ENCODE measurements at regions not wholly inside any gene's neighbourhood (a gene's known extent, or its start where the extent isn't known, plus 50 kb on each side); places are given as distances from the start of the nearest gene placed in this dataset.

GRCh38 chr3:65148687-65149086, 460.9 kb upstream of the ADAMTS9 start:
- 17% methylated on average over 2 of the region's 2 CpGs for WGBS (ENCODE audit: insufficient coverage, insufficient replicate concordance, low lambda C conversion rate, missing lambda C conversion rate)
- SMC1A ChIA-PET (ENCODE audit: uncharacterized antibody, unreplicated experiment) = no interaction called here
- intact Hi-C loops (cut with micrococcal nuclease; ENCODE audit: unreplicated experiment) = no loop called here

More at GRCh38 chr3:65148687-65149086, 460.9 kb upstream of the ADAMTS9 start:
- no peaks in the 10 kb centered on the region for H3K36me3 ChIP-seq (ENCODE audit: control insufficient read depth in 2 of 2, insufficient read depth in 2 of 2, low read length in 1 of 2)
- H4K20me1 ChIP-seq (ENCODE audit: control insufficient read depth, insufficient read depth) = no peaks in the 10 kb centered on the region
- H3K9me3 ChIP-seq (replicated peaks; ENCODE audit: control insufficient read depth, insufficient read depth, low read length) = no peaks in the 10 kb centered on the region
- in situ Hi-C loops (cut with MboI) = no loop called here
- FAIRE-seq (no peak), ATAC-seq (no peak), DNase-seq (ENCODE audit: low read depth, low spot score) (no peak)
- H3K27ac ChIP-seq (ENCODE audit: control insufficient read depth, insufficient read depth) = no peak overlapping the region
- RAD21 ChIA-PET (ENCODE audit: unreplicated experiment) = no interaction called here
- H3K4me1 ChIP-seq (ENCODE audit: control insufficient read depth, insufficient read depth, low read length) = no peaks in the 10 kb centered on the region
- no peak overlapping the region for H3K9ac ChIP-seq (ENCODE audit: control insufficient read depth, insufficient read depth, low read length)
- POLR2A ChIA-PET = no interaction called here
- CTCF ChIA-PET = no interaction called here
- no peak overlapping the region for H3K4me2 ChIP-seq (ENCODE audit: control insufficient read depth, insufficient read depth)
- no peaks in the 10 kb centered on the region for H3K79me2 ChIP-seq (ENCODE audit: control insufficient read depth, insufficient read depth, low read length)
- no TSS peak for BruUV-seq (replicated peaks)
- no peak overlapping the region for H2AFZ ChIP-seq (ENCODE audit: control insufficient read depth, low read depth, low read length)
- no peaks in the 10 kb centered on the region for H3K27me3 ChIP-seq (replicated peaks in 1 of 2; ENCODE audit: control insufficient read depth in 2 of 2, insufficient read depth in 2 of 2, low read length in 1 of 2)
- no peak overlapping the region for H3K4me3 ChIP-seq
- TF ChIP-seq, protein P1, sequence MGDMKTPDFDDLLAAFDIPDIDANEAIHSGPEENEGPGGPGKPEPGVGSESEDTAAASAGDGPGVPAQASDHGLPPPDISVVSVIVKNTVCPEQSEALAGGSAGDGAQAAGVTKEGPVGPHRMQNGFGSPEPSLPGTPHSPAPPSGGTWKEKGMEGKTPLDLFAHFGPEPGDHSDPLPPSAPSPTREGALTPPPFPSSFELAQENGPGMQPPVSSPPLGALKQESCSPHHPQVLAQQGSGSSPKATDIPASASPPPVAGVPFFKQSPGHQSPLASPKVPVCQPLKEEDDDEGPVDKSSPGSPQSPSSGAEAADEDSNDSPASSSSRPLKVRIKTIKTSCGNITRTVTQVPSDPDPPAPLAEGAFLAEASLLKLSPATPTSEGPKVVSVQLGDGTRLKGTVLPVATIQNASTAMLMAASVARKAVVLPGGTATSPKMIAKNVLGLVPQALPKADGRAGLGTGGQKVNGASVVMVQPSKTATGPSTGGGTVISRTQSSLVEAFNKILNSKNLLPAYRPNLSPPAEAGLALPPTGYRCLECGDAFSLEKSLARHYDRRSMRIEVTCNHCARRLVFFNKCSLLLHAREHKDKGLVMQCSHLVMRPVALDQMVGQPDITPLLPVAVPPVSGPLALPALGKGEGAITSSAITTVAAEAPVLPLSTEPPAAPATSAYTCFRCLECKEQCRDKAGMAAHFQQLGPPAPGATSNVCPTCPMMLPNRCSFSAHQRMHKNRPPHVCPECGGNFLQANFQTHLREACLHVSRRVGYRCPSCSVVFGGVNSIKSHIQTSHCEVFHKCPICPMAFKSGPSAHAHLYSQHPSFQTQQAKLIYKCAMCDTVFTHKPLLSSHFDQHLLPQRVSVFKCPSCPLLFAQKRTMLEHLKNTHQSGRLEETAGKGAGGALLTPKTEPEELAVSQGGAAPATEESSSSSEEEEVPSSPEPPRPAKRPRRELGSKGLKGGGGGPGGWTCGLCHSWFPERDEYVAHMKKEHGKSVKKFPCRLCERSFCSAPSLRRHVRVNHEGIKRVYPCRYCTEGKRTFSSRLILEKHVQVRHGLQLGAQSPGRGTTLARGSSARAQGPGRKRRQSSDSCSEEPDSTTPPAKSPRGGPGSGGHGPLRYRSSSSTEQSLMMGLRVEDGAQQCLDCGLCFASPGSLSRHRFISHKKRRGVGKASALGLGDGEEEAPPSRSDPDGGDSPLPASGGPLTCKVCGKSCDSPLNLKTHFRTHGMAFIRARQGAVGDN (IDR thresholded peaks at IDR 0.05) = no peak
- TF ChIP-seq RELA (IDR thresholded peaks at IDR 0.05; ENCODE audit: borderline replicate concordance, partially characterized antibody) (no peak), MXI1 (IDR thresholded peaks at IDR 0.05; ENCODE audit: low read depth, low read length) (no peak), MEF2B (IDR thresholded peaks at IDR 0.05; ENCODE audit: partially characterized antibody, poor library complexity, severe bottlenecking) (no peak), CREM (IDR thresholded peaks at IDR 0.05; ENCODE audit: low read depth) (no peak), HDAC6 (IDR thresholded peaks at IDR 0.05; ENCODE audit: unreplicated experiment) (no peak)
- TF ChIP-seq, protein P2, sequence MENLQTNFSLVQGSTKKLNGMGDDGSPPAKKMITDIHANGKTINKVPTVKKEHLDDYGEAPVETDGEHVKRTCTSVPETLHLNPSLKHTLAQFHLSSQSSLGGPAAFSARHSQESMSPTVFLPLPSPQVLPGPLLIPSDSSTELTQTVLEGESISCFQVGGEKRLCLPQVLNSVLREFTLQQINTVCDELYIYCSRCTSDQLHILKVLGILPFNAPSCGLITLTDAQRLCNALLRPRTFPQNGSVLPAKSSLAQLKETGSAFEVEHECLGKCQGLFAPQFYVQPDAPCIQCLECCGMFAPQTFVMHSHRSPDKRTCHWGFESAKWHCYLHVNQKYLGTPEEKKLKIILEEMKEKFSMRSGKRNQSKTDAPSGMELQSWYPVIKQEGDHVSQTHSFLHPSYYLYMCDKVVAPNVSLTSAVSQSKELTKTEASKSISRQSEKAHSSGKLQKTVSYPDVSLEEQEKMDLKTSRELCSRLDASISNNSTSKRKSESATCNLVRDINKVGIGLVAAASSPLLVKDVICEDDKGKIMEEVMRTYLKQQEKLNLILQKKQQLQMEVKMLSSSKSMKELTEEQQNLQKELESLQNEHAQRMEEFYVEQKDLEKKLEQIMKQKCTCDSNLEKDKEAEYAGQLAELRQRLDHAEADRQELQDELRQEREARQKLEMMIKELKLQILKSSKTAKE (IDR thresholded peaks at IDR 0.05; ENCODE audit: low read depth, poor library complexity, severe bottlenecking) = no peak

Measured in GM12878 (cell line).